ENCODE measurements at regions not wholly inside any gene's neighbourhood (a gene's known extent, or its start where the extent isn't known, plus 50 kb on each side); places are given as distances from the start of the nearest gene placed in this dataset.

- no peak overlapping the region for H3K4me3 ChIP-seq (ENCODE audit: control insufficient read depth, low read depth, low read length)
- no peak for DNase-seq (ENCODE audit: low read depth)
- TF ChIP-seq CTCF (IDR thresholded peaks at IDR 0.05; ENCODE audit: control insufficient read depth, insufficient read depth, low read depth, low read length, missing control alignments): no peak
These were observed 161.7 kb downstream of the OPA1 start for GRCh38 chr3:193754719-193755118.

GRCh38 chr3:193756536-193756935, 163.5 kb downstream of the OPA1 start:
- H3K4me3 ChIP-seq (ENCODE audit: control insufficient read depth, low read depth, low read length): no peak overlapping the region
- DNase-seq (ENCODE audit: low read depth): no peak
- no peak for TF ChIP-seq CTCF (IDR thresholded peaks at IDR 0.05; ENCODE audit: control insufficient read depth, insufficient read depth, low read depth, low read length, missing control alignments)

GRCh38 chr3:193757457-193757856, 164.4 kb downstream of the OPA1 start:
- DNase-seq (ENCODE audit: low read depth): no peak
- H3K4me3 ChIP-seq (ENCODE audit: control insufficient read depth, low read depth, low read length): no peak overlapping the region
- TF ChIP-seq CTCF (IDR thresholded peaks at IDR 0.05; ENCODE audit: control insufficient read depth, insufficient read depth, low read depth, low read length, missing control alignments): no peak

- no peak for DNase-seq (ENCODE audit: low read depth)
- no peak for TF ChIP-seq CTCF (IDR thresholded peaks at IDR 0.05; ENCODE audit: control insufficient read depth, insufficient read depth, low read depth, low read length, missing control alignments)
- H3K4me3 ChIP-seq (ENCODE audit: control insufficient read depth, low read depth, low read length): no peak overlapping the region
These were observed 169.0 kb downstream of the OPA1 start for GRCh38 chr3:193761969-193762368.

- no peak overlapping the region for H3K4me3 ChIP-seq (ENCODE audit: control insufficient read depth, low read depth, low read length)
- DNase-seq (ENCODE audit: low read depth): no peak
- TF ChIP-seq CTCF (IDR thresholded peaks at IDR 0.05; ENCODE audit: control insufficient read depth, insufficient read depth, low read depth, low read length, missing control alignments): no peak
These were observed 169.6 kb downstream of the OPA1 start for GRCh38 chr3:193762657-193763056.

- no peak for DNase-seq (ENCODE audit: low read depth)
- no peak overlapping the region for H3K4me3 ChIP-seq (ENCODE audit: control insufficient read depth, low read depth, low read length)
- TF ChIP-seq CTCF (IDR thresholded peaks at IDR 0.05; ENCODE audit: control insufficient read depth, insufficient read depth, low read depth, low read length, missing control alignments): no peak
These were observed 172.0 kb downstream of the OPA1 start for GRCh38 chr3:193764959-193765358.
